Astrocyte of the spinal cord (primary cell): ENCODE measurements at regions not wholly inside any gene's neighbourhood (a gene's known extent, or its start where the extent isn't known, plus 50 kb on each side); places are given as distances from the start of the nearest gene placed in this dataset.
"Not testable (repeated sequence)": the region's sequence is repeated elsewhere in the genome, so short reads cannot be mapped to it uniquely, and the experiment has no call there.

Experiments
- DNase-seq: peaks from one replicate; pipeline ENCODE4 v3.0.0; 2011; ENCODE audit warnings: low read depth, low spot score
- H3K4me3 ChIP-seq: 2 replicates; pipeline ENCODE4 v1.5.1; 2011; ENCODE audit warnings: low read depth, mild to moderate bottlenecking, low read length, moderate library complexity
- CTCF ChIP-seq: IDR thresholded peaks from 2 replicates; pipeline ENCODE4 v1.5.1; 2012; ENCODE audit warnings: low read depth, mild to moderate bottlenecking, low read length, inconsistent platforms
- in situ Hi-C: cut with HindIII; loops from 2 replicates; pipeline ENCODE4 v1.10.0; 2017; ENCODE audit warnings: low sequenced_read_pairs

DNA sequence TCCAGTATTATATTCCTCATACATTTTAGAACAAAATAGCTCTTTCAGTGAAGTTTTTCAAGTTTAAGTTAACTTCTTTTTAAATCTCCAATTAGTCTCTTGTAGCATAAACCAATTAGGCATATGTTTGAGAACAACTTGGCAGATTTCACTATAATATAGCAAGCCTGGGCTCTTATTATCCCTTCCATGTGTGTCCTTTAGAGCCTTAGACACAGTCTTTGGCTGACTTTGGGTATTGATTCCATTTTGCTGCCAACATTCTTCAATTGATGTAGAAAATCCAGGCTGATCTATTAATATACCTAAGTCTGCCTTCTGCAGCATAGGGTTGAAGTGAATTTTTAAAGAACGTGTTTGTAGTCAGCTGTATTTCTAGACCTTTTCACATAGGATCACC is 179.1 kb upstream of the RPRM start:
- H3K4me3 ChIP-seq: no peak overlapping the region
- no peak for TF ChIP-seq CTCF
- in situ Hi-C loops: no loop called here
- no peak for DNase-seq

DNA sequence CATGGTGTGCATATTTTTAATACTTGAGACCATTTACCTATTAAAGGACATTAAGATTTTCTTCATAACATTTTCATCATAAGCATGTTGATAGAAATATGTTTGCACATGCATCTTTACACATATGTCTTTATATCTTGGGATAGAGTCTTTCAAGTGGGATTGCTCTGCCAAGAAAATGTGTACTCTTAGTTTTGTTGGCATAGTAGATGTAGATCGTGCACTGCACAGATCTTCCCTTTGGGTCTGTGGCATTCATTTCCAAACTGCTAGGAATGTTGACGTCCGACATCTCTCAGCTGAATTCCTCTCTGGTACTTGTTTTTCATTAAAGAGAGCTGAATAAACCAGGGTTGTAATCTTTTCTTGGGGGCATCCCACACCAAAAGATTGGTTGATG is 183.2 kb upstream of the RPRM start:
- no peak for DNase-seq
- in situ Hi-C loops: no loop called here
- no peak for TF ChIP-seq CTCF
- no peak overlapping the region for H3K4me3 ChIP-seq

DNA sequence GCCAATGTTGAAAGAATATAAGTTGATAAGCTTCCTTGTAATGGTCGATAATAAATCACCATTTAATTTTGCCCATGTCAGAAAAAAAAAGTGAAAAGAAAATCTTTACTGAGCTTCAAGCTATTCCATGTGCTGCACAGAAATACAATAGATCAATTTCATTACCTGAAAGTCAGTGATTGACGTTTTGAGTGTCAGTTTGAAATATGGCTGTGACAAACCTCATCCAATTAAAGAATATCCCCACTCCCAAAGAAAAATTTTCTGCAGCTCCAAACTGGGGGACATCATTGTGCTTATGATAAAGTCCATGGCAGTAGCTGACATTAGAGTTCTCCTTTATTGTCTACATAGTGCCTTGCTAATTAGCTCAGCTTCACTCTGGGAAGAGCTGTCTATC is 184.8 kb upstream of the RPRM start:
- DNase-seq: no peak
- no peak for TF ChIP-seq CTCF
- H3K4me3 ChIP-seq: no peak overlapping the region
- in situ Hi-C loops: no loop called here

- in situ Hi-C loops, DNase-seq, H3K4me3 ChIP-seq: not testable (repeated sequence)
Measured at GRCh38 chr2:153664009-153664408, 185.4 kb upstream of the RPRM start.

- H3K4me3 ChIP-seq: no peak overlapping the region
- TF ChIP-seq CTCF: no peak
- DNase-seq: no peak
- in situ Hi-C loops: no loop called here
Measured at GRCh38 chr2:153667475-153667874, 188.9 kb upstream of the RPRM start.

DNA sequence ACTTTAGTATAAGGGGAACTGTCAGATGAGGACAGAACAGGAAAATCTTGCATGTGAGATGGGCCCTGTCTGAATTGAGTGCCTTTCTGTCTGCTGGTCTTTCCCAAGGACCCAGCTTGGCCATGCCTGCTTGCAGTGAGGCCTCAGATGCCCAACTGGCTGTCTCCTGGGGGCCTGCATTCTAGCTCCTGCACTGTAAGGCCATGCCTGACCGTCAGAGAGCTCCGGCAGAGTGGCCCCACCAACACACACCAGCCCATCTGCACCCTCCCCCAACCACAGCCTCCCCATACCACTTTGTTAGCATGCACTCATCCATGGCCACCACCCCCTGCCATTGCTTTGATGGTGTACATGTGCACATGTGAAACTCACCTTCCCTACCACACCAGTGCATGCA is 190.4 kb upstream of the RPRM start:
- no peak for DNase-seq
- in situ Hi-C loops: no loop called here

GRCh38 chr2:153710128-153710527 is 161.6 kb upstream of the GALNT13 start:
- no peak overlapping the region for H3K4me3 ChIP-seq
- no peak for TF ChIP-seq CTCF
- DNase-seq: no peak
- in situ Hi-C loops: no loop called here

More for the DNA sequence above, 190.4 kb upstream of the RPRM start:
- no peak overlapping the region for H3K4me3 ChIP-seq
- TF ChIP-seq CTCF: no peak
